Left ventricle myocardium inferior (tissue), 1 donor: ENCODE measurements at regions not wholly inside any gene's neighbourhood (a gene's known extent, or its start where the extent isn't known, plus 50 kb on each side); places are given as distances from the start of the nearest gene placed in this dataset.

ENCODE experiments used
- DNase-seq: peaks from one replicate; pipeline ENCODE4 v3.0.0-alpha.2; 2020
- H3K27ac ChIP-seq: fragments of 200-600 bp; replicated peaks from 2 replicates; pipeline ENCODE4 v1.8.0; 2021
- H3K27me3 ChIP-seq: fragments of 200-600 bp; 2 replicates; pipeline ENCODE4 v1.8.0; 2021; ENCODE audit warnings: low read depth
- H3K36me3 ChIP-seq: fragments of 200-600 bp; 2 replicates; pipeline ENCODE4 v1.8.0; 2021
- H3K4me1 ChIP-seq: fragments of 200-600 bp; 2 replicates; pipeline ENCODE4 v1.8.0; 2021
- H3K4me3 ChIP-seq: fragments of 200-600 bp; 2 replicates; pipeline ENCODE4 v1.8.0; 2021; ENCODE audit warnings: mild to moderate bottlenecking, moderate library complexity
- H3K9me3 ChIP-seq: fragments of 200-600 bp; replicated peaks from 2 replicates; pipeline ENCODE4 v1.8.0; 2021
- CTCF ChIP-seq: fragments of 200-600 bp; IDR thresholded peaks from 2 replicates; pipeline ENCODE4 v1.8.0; 2021; ENCODE audit warnings: antibody characterized with exemption, mild to moderate bottlenecking, borderline replicate concordance
- intact Hi-C: fragments of 100-400 bp; cut with micrococcal nuclease; formaldehyde crosslinking; loops from one replicate; pipeline ENCODE4 v1.11.0; 2022
- donor health status: DM: no; HTN: yes; CAD: no; lungs with severe emphysema.

GRCh38 chr6:44041461-44042260 lies 85.6 kb downstream of the MRPL14 start:
- no peak for TF ChIP-seq CTCF
- no peak for DNase-seq
- H3K36me3 ChIP-seq: no peaks in the 10 kb centered on the region
- H3K9me3 ChIP-seq: no peaks in the 10 kb centered on the region
- H3K27me3 ChIP-seq: no peaks in the 10 kb centered on the region
- no peak overlapping the region for H3K27ac ChIP-seq
- peaks cover 39% of the 10 kb centered on the region for H3K4me1 ChIP-seq
- intact Hi-C loops: no loop called here
- H3K4me3 ChIP-seq: no peak overlapping the region

GRCh38 chr6:44040786-44041185 lies 86.5 kb downstream of the MRPL14 start:
- H3K27ac ChIP-seq: no peak overlapping the region
- no peak for TF ChIP-seq CTCF
- H3K4me1 ChIP-seq: peaks cover 32% of the 10 kb centered on the region
- intact Hi-C loops: no loop called here
- H3K9me3 ChIP-seq: no peaks in the 10 kb centered on the region
- no peak overlapping the region for H3K4me3 ChIP-seq
- no peaks in the 10 kb centered on the region for H3K27me3 ChIP-seq
- H3K36me3 ChIP-seq: no peaks in the 10 kb centered on the region
- no peak for DNase-seq

- intact Hi-C loops: no loop called here
- DNase-seq: no peak
- Histone ChIP-seq H3K9me3 (no peaks in the 10 kb centered on the region), H3K27me3 (no peaks in the 10 kb centered on the region), H3K36me3 (no peaks in the 10 kb centered on the region), H3K27ac (no peak overlapping the region), H3K4me3 (no peak overlapping the region), H3K4me1 (peaks cover 23% of the 10 kb centered on the region)
- TF ChIP-seq CTCF: no peak
Observed at GRCh38 chr6:44039839-44040350, 87.4 kb downstream of the MRPL14 start.

- no peaks in the 10 kb centered on the region for H3K36me3 ChIP-seq
- no peak overlapping the region for H3K27ac ChIP-seq
- DNase-seq: no peak
- H3K4me3 ChIP-seq: no peak overlapping the region
- intact Hi-C loops: no loop called here
- no peak for TF ChIP-seq CTCF
- H3K9me3 ChIP-seq: no peaks in the 10 kb centered on the region
- H3K4me1 ChIP-seq: peaks cover 21% of the 10 kb centered on the region
- H3K27me3 ChIP-seq: no peaks in the 10 kb centered on the region
Observed at GRCh38 chr6:44039191-44039719, 88.0 kb downstream of the MRPL14 start.

- no peak overlapping the region for H3K4me3 ChIP-seq
Observed at GRCh38 chr6:44038543-44039065, 88.6 kb downstream of the MRPL14 start.

More at GRCh38 chr6:44038543-44039065, 88.6 kb downstream of the MRPL14 start:
- H3K27ac ChIP-seq: no peak overlapping the region
- H3K4me1 ChIP-seq: peaks cover 18% of the 10 kb centered on the region
- no peaks in the 10 kb centered on the region for H3K36me3 ChIP-seq
- H3K27me3 ChIP-seq: no peaks in the 10 kb centered on the region
- intact Hi-C loops: no loop called here
- no peak for TF ChIP-seq CTCF
- no peaks in the 10 kb centered on the region for H3K9me3 ChIP-seq
- no peak for DNase-seq
